GM21423 (cell line): ENCODE measurements at regions not wholly inside any gene's neighbourhood (a gene's known extent, or its start where the extent isn't known, plus 50 kb on each side); places are given as distances from the start of the nearest gene placed in this dataset.

Experiments
- ATAC-seq: cut with Tn5 transposase; IDR thresholded peaks from one replicate; pipeline ENCODE4 v1.9.1; 2021; ENCODE audit warnings: mild to moderate bottlenecking, moderate library complexity; ENCODE audit not compliant: unreplicated experiment

DNA sequence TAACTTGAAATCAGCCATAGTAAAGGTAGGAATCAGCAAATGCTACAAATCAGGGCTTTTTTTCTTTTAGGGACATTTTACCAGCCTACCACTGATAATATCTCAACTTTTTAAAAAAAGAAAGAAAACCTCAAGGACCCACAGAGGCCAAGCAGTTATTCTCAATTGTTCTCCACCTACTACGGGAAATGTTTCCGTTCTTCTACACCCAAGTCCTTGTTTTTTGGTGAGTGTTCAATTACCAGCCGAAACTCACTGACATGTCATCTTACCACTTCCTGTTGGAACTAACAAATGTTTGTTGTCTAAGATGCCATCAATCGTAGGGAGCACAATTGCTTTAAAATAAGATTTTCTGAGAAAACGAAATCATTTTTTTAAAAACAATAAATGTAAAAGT, 50.2 kb upstream of the CDK1 start:
- no peak for ATAC-seq

DNA sequence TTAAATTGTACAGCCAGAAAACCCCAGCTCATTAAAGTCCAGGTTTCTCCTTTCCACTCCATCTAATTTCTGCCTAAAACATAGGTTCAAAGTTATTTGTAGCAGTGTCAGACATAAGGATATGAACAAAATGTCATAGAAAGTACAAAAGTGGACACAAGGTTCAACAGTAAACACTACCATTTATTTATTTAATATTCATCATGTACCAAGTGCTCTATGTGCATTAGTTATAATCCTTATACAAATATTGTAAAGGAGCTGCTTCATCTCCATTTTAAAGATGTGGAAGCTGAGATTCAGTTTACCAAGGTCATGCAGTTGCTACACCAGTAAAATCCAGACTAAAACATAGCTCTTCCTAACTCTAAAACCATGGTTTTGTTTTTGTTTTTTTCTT, 52.0 kb upstream of the CDK1 start:
- no peak for ATAC-seq

DNA sequence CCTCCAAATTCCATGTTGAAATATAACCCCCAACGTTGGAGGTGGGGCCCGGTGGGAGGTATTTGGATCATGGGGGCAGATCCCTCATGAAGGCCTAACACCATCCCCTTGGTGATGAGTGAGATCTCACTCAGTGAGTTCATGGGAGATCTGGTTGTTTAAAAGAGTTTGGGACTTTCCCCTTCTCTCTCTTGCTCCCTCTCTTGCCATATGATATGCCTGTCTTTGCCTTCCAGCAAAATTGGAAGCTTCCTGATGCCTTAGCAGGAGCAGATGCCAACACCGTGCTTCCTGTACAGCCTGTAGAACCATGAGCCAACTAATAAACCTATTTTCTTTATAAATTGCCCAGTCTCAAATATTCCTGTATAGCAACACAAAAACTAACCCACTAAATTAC, 55.7 kb upstream of the CDK1 start:
- no peak for ATAC-seq

DNA sequence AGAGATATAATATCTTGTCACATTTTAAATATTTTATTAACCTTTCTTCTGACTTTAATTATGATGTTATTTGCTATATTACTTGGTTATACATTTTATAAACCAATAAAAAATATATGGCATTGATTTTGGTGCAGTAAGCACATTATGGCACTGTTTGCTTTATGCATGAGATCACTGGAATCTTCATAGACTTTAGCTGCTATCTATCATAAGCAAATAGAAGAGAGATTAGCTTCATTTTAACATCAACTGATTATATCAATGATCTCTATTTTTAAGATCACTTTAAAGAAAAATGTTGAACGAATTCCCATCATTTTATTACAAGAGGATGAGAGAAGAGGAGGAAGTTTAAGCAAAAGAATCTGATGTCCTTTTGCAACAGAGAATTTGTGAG, 58.6 kb upstream of the CDK1 start:
- no peak for ATAC-seq

DNA sequence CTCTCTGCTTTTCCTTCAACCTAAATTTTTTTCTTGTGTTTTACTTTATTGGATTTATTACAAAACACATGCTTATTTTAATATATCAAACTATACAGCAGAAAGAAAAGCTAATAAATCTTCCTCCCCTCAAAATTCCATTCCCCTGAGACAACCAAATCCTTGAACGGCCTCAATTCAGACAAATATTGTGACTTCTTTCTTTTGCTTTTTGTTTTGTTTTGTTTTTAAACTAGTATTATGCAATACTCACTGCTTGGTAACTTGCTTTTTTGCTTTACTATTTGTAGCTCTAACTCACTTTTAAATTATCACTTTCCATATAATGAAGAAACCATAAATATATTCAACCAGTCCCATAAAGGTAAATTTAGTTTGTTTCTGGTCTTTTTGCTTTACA, 59.4 kb upstream of the CDK1 start:
- no peak for ATAC-seq

DNA sequence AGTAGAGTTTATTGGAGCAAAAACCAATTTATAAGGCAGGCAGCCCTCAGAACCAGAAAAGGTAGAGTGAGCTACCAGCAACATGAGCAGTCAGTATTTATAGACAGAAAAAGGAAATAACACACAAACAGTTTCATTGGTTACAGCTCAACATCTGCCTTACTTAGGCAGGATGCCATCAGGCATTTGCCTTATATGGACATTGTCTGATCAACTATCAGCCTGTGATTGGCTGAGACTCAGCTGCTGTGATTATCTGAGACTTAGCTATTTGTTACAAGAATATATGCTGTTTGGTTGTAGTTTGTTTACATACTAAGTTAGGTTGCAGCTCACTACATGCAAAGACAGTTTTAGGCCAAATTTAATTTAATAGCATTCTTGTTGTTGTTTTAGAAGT, 60.4 kb upstream of the CDK1 start:
- ATAC-seq: peak; percentile 62

DNA sequence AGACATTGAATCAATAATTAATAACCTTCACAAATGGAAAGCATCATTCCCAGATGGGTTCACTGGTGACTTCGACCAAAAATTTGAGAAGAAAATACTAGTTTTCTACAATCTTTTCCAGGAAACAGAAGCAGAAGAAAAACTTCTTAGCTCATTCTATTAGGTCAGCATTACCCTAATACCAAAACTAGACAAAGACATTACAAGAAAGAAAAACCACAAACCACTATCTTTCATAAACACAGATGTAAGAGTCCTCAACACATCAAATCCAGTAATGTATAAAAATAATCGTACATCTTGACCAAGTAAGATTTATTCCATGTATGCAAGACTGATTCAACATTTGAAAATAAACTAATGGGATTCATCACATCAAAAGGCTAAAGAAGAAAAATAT, 64.0 kb upstream of the CDK1 start:
- ATAC-seq: no peak

DNA sequence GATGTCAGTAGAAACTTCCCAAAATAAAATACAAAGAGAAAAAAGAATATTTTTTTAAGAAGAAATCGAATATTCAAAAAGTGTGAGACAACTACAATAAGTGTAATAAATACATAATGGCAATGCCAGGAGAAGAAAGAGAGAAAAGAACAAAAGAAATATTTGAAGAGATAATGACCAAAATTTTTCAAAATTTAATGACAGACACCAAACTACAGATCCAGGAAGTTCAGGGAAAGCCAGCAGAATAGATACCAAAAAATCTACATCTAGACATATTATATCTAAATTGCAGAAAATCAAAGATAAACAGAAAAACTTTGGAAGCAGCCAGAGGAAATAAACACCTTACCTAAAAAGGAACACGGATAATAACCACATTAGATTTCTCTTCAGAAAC, 66.8 kb upstream of the CDK1 start:
- no peak for ATAC-seq

DNA sequence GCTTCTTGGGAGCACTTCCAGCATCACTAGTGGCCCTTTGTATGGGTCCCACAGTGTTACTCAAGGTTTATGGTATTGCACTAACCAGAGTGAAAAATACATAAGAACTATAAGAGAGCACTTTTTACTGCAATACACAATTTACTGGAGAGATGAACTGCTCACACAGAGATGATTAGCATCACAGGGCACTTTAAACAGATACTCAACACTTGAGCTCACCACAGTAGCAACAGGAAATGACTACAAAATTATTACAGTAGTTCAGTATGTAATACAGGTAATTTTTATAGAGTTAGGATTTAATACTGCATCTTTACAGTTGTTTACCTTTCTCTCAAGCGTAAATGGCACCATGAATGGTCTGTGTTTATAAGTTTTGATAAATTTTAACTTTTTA, 68.2 kb upstream of the CDK1 start:
- no peak for ATAC-seq

DNA sequence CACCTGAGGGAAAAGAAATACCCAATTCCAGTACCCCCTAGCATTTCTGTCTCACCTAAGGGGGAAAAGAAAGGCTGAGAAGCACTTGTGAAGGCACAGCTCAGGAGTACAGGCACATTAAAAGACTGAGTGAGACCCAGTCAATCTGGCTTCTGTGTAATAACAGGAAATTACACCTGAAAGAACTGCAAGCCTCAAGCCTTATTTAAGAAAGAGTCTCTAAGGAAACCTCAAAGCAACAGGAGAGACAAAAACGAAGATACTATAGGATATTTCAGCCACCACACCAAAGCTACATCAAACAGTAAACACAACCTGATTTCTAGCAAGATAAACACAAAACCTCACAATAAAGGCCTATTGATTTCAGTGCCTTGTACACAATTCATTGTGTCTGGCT, 69.6 kb upstream of the CDK1 start:
- no peak for ATAC-seq

DNA sequence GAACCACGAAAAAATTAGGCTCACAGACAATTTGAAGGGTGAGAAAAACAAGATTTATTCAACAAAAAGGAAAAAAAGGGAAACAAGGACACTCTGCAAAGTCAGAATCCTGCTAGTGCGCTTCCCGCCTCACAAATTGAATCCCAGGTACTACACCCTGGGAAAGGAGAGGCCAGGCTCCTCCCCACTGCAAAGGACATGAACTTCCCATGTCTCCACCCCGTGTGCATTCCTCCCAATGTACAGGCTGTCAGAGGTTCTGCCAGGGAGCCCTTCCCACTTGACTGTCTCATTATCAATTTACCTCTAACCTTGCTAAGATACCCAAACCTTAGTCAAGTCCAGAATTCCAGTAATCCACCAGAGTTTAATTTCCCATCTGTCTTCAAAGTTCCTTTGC, 70.4 kb upstream of the CDK1 start:
- no peak for ATAC-seq

DNA sequence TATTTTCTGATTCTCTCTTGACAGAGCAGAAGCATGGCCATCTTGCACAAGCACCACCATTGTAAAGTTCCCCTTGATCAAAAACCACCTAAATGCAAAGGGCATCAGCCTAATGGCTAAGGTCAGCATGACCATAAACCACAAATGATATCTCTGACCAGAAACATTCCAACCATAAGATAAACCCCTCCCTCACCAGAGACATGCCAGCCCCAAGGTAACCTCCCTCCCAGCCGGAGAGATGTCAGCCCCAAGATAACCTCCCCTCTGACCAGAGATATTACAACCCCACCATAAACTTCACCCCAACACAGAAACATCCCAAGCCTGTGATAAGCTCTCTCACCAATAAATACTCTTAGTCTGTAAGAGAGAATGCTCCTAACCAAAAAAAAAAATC, 72.1 kb upstream of the CDK1 start:
- ATAC-seq: no peak

DNA sequence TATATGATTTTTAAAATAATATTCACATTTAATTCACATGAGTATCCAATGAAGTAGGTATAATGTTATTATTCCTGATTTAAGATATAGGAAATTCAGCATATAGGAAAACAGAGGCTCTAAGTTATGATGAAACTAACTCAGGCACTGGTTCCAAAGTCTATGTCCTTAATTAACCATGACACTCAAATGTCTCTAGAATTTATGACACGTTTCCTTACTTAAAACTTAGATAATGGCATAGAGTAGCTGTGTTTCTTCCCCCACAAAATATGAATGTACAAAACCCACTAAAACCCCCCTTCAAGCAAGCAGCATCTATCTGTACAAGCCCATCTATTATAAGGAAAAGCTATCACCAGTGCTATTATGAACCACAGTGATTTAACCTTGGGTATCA, 72.9 kb upstream of the CDK1 start:
- no peak for ATAC-seq

DNA sequence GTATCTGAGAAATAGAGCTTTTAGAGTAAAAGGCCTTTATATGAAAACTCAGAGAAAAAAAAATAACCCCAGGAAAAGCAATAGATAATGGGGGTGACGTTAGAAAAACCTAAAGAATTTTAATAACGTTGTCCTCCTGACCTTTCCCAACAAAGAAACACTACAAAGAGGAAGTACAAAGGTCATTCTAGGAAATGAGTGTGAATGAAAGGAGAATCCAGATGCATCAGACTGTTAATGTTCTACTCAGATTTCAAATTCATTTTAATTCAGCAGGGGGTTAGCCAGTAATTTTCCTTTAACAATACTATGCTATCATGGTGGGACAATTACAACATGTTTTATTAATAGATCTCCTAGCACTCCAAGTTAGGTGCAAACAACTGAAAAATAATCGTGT, 73.8 kb upstream of the CDK1 start:
- no peak for ATAC-seq

DNA sequence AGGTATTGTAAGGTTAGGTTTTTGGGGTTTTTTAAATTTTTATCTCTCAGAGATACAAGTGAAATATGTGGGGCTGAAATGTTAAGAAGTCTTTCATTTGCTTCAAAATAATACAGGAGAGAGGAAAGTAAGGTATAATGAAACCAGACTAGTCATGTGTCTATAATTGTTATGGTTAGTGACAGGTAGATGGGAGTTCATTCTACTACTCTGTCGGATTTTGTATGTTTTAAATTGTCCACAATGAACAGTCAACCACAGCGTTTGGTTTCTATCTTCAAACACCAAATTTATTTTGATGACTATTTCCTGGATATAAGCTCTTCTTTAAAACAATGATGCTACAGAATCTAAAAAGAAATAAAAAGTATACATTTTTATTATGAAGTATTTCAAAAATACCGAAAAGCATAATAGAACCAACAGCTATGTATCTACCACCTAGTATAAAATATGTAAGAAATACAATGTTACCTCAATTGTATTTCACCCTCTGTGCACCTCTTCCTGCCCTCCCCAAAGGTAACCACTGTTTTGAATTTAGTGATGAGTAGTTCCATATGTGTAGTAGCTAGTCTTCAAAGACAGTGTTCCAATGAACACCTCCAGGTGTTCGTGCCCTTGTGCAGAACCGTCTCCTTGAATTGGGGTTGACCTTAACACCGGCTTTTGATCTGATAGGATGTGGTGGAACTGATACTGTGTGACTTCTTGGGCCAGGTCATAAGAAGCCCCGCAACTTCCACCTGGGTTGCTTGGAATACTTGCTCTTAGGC, 74.8 kb upstream of the CDK1 start:
- ATAC-seq: no peak

DNA sequence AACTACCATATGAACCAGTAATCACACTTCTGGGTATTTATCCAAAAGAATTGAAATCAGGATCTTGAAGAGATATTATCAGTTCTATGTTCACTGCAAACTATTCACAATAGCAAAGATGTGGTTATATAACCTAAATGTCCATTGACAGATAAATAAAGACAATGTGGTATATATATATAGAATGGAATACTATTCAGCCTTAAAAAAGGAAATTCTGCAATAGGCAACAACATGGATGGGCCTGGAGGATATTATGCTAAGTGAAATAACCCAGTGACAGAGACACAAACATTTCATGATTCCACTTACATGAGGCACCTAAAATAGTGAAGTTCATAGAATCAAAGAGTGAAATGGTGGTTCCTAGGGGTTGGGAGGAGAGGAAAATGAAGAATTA, 90.6 kb upstream of the CDK1 start:
- no peak for ATAC-seq

DNA sequence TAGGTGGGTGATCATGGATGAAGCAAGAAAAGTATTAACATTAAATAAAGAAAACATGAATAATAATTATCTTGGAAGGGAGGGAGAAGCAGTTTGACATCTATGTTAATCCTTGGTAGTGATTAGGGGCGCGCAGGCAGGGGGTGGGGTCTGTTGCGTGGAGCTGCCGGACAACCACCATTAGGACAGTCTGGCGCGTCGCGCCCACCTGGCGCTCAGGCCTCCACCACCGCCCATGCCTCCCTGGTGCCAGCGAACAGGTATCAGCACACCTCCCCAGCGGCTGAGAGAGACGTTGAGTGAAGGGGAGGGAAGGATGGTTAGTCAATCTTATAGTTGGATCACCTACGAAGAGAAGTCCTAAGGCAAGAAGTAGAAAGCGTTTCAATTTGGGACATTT, 94.2 kb upstream of the CDK1 start:
- no peak for ATAC-seq

DNA sequence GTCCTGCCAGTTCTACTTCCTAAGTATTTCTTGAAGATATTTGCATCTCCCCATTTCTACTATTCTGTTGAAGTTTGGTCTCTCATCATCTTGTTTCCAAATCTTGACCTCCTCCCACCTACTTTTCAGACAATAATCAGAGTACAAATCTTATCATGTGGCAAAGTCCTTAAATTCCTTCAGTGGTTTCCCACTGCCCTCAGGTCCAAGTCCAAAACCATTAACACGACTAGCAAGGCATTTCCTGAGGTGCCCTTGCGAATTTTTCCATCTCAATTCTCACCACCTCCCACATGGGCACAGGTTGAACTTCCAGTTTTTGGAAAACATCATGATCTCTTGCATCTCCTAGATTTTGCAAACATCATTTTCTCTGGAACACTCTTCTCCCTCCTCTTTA, 97.2 kb upstream of the CDK1 start:
- ATAC-seq: no peak

DNA sequence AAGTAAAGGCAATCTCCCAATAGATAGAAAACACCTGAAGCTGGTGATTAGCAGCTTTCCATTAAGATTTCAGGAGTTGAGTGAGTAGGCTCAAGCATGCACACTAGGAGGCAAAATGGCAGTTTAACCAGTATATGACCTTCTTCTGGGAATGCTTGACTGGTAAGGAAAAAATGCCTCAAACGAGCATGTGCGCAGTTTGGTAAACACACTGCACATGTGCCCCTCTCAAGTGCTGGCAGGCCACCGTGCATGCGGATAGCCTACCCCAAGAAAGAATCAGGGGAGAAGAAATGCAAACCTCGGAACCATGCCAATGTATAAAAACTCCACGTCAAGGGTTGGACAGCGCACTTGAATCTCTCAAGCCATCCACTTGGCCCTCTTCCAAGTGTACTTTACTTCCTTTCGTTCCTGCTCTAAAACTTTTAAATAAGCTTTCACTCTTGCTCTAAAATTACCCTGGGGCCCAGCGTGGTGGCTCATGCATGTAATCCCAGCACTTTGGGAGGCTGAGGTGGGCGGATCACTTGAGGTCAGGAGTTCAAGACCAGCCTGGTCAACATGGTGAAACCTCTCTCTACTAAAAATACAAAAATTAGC, 98.8 kb upstream of the CDK1 start:
- ATAC-seq: no peak

DNA sequence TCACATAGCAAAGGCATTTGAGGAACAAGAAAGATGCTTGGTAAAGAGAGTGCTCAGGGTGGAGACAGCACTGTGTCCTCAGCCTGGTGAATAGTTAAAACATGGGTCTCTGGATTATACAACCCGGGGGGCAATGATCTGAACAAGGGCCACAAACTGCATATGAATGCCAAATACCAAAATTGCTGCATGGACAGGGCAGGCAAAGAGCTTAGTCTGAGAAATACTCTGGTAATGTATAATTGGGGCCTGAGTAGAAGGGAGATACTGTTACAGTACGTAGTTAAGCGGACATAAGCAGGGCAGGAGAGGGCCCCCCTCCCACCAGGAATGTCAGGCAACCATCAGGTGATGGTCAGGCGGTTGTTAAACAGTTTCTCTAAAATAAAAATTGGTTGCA, 99.3 kb upstream of the CDK1 start:
- ATAC-seq: no peak

DNA sequence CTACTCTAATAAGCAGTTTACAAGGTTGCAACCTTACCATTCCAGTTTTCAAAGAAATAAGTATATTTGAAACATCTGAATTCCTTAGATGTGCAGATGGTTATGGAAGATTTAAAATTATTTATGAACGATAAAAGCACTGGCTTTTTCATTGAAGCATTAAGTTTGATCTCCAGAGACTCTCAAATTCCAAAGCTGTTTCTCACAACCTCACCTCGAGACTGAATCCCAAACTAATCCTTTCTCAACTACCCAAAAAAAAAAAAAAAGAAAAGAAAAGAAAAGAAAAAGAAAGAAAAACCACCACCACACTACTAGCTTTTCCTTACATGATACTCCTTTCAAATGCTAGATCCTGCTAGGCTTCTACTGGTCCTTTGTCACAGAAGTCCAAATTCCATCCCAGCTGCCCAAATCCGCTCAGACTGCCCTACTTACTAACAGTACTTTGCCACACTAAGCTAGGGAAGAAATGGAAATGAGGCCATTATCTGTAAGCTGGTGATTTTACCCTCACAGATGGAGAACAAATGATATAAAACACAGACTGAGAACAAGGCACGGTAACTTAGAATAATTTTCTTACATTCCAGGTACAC, 100.6 kb upstream of the CDK1 start:
- no peak for ATAC-seq

DNA sequence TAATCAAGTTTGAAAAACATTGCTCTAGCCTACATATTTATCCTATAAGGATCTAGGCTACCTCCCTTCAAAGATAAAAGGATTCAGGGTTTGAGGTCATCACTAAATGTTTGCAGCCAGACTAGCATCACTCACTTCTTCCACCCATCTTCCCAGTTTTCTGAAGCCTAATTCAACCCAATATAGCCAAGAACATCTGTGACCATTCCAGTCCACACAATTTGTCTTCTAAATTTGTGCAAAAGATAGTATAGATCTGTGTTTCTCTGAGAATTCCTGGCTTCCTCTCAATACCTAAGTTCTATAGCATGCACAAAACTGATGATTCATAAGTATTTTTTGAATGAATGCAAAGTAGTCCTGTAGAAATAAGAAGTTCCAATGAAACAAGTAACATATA, 103.0 kb upstream of the CDK1 start:
- ATAC-seq: no peak

DNA sequence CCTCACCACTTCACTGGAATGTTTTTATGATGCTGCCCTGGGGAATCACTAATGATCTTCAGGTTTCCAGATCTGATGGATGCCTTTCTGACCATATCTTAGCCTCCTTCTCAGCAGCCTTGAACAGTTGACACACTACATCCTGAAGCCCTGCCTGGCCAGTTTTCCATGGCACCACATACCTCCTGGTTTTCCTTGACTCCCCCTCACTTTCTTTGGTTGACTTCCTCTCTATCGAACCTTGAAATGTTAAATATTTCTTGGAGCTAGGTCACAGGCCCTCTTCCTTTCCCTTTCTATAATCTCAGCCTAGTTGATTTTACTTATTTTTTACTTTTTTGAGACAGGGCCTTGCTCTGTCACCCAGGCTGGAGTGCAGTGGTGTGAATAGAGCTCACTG, 108.8 kb upstream of the CDK1 start:
- ATAC-seq: no peak
